H1 (cell line): ENCODE measurements at regions not wholly inside any gene's neighbourhood (a gene's known extent, or its start where the extent isn't known, plus 50 kb on each side); places are given as distances from the start of the nearest gene placed in this dataset.

Experiments
- CHD7 ChIP-seq: fragments of 300-600 bp; sonication (generic); IDR thresholded peaks from 2 replicates; pipeline ENCODE4 v1.7.1; 2012; ENCODE audit warnings: low read length, moderate library complexity, mild to moderate bottlenecking, inconsistent platforms; ENCODE audit not compliant: insufficient replicate concordance

- TF ChIP-seq CHD7: no peak
- TF ChIP-seq, all 59 proteins: peak for 0
Observed at GRCh38 chr18:70448588-70448987, 159.7 kb downstream of the SOCS6 start (continued).
